K562 (cell line): ENCODE measurements at regions not wholly inside any gene's neighbourhood (a gene's known extent, or its start where the extent isn't known, plus 50 kb on each side); places are given as distances from the start of the nearest gene placed in this dataset.

Source experiments
- ATAC-seq: fragments of 200-7000 bp; cut with Tn5 transposase; 3 replicates; pipeline ENCODE4 v1.9.1; 2020; ENCODE audit warnings: moderate library complexity
- BruUV-seq: library from RNA; stranded (reverse); fragments of 400-500 nt; replicated peaks from 2 replicates; lab custom pipeline; 2021; lab: Mats Ljungman, UMichigan
- CTCF ChIA-PET: fragments of 300-600 bp; formaldehyde crosslinking; extraction: SDS; loops from one replicate; lab custom pipeline; 2021; ENCODE audit warnings: low intra/inter-chr PET ratio; lab: Yijun Ruan, JAX
- POLR2A ChIA-PET: fragments of 300-600, 350-650 bp; sonication (Branson Sonifier 250); formaldehyde crosslinking; extraction: SDS; loops from one replicate; lab custom pipeline; 2021; ENCODE audit warnings: antibody characterized with exemption, inconsistent platforms; lab: Yijun Ruan, JAX
- DNase-seq, 4 experiments: peaks; one replicate each; pipeline versions ENCODE4 v3.0.0 to v3.0.0-alpha.2; 2011 to 2018; ENCODE audit warnings: low spot score in 3 of 4, mixed read lengths in 3 of 4; ENCODE audit errors: extremely low read depth in 1 of 4
- FAIRE-seq: peaks from 2 replicates; lab custom pipeline; 2011; peaks lifted over from hg19 to GRCh38; lab: Jason Lieb, UNC
- H2AFZ ChIP-seq: 2 replicates; pipeline ENCODE4 v1.6.0; 2011; ENCODE audit warnings: low read depth, low read length, control low read depth, inconsistent platforms
- H3K27ac ChIP-seq: fragments of 200-600 bp; 3 replicates; pipeline ENCODE4 v1.8.0; 2011; ENCODE audit warnings: low read depth, mild to moderate bottlenecking, control low read depth, inconsistent platforms, low read length, moderate library complexity, mixed read lengths; ENCODE audit errors: extremely low read depth
- H3K27me3 ChIP-seq, 2 experiments: fragments of 300-600 bp in 1 of 2; 2 replicates in 1 of 2; 3 replicates in 1 of 2; pipeline versions ENCODE4 v1.6.0 to v1.8.0; 2011; ENCODE audit warnings: inconsistent platforms in 2 of 2, low read length in 2 of 2, mild to moderate bottlenecking in 1 of 2, mixed read lengths in 1 of 2, moderate library complexity in 1 of 2; ENCODE audit not compliant: control insufficient read depth in 2 of 2, insufficient read depth in 2 of 2
- H3K36me3 ChIP-seq: fragments of 300-600 bp; 3 replicates; pipeline ENCODE4 v1.8.0; 2011; ENCODE audit warnings: mild to moderate bottlenecking, low read length, inconsistent platforms; ENCODE audit not compliant: control insufficient read depth, insufficient read depth
- H3K4me1 ChIP-seq, 2 experiments: fragments of 200-600 bp in 1 of 2; replicated peaks in 1 of 2; 2 replicates in 1 of 2; 3 replicates in 1 of 2; pipeline versions ENCODE4 v1.5.1 to v1.8.0; 2011; ENCODE audit warnings: inconsistent platforms in 2 of 2, low read length in 2 of 2, mild to moderate bottlenecking in 1 of 2, mixed read lengths in 1 of 2, moderate library complexity in 1 of 2; ENCODE audit not compliant: control insufficient read depth in 2 of 2, insufficient read depth in 2 of 2
- H3K4me2 ChIP-seq: 2 replicates; pipeline ENCODE4 v1.6.1; 2011; ENCODE audit warnings: low read length, control low read depth, inconsistent platforms, mixed read lengths; ENCODE audit not compliant: insufficient read depth
- H3K4me3 ChIP-seq: fragments of 200-600 bp; sonication (generic), shearing (Covaris generic); 2 replicates; pipeline ENCODE4 v1.5.1; 2016; ENCODE audit warnings: control low read depth, inconsistent platforms
- H3K79me2 ChIP-seq: fragments of 200-600 bp; 3 replicates; pipeline ENCODE4 v1.8.0; 2011; ENCODE audit warnings: low read length, inconsistent platforms; ENCODE audit not compliant: control insufficient read depth, insufficient read depth
- H3K9ac ChIP-seq, 2 experiments: 2 replicates each; pipeline versions ENCODE4 v1.6.0 to v1.6.1; 2011; ENCODE audit warnings: low read depth in 2 of 2, low read length in 2 of 2, control low read depth in 1 of 2, inconsistent platforms in 1 of 2, mild to moderate bottlenecking in 1 of 2, mixed read lengths in 1 of 2; ENCODE audit not compliant: insufficient read depth in 1 of 2
- H3K9me1 ChIP-seq: one replicate; pipeline ENCODE4 v1.6.0; 2011; ENCODE audit warnings: inconsistent platforms, mild to moderate bottlenecking, low read length, moderate library complexity; ENCODE audit not compliant: control insufficient read depth, insufficient read depth
- H3K9me3 ChIP-seq: replicated peaks from 2 replicates; pipeline ENCODE4 v1.5.1; 2011; ENCODE audit warnings: low read depth, low read length, inconsistent platforms; ENCODE audit not compliant: control insufficient read depth, insufficient read depth
- H4K20me1 ChIP-seq: replicated peaks from 2 replicates; pipeline ENCODE4 v1.6.1; 2011; ENCODE audit warnings: low read length, inconsistent platforms, mixed read lengths; ENCODE audit not compliant: control insufficient read depth, insufficient read depth
- BCOR ChIP-seq: fragments of 450-650 bp; IDR thresholded peaks from 2 replicates; pipeline ENCODE4 v1.6.1; 2016
- CHD2 ChIP-seq: IDR thresholded peaks from 2 replicates; pipeline ENCODE4 v1.6.1; 2011; ENCODE audit warnings: low read depth, low read length
- GABPA ChIP-seq: fragments of 200-800 bp; sonication (Bioruptor generic); conservative IDR thresholded peaks from 2 replicates; pipeline ENCODE4 v1.6.1; 2016; ENCODE audit warnings: low read depth, missing genetic modification characterization, missing compliant biosample characterization
- HLTF ChIP-seq: fragments of 450-650 bp; IDR thresholded peaks from 2 replicates; pipeline ENCODE4 v1.6.1; 2016
- KAT7 ChIP-seq: sonication (generic); formaldehyde crosslinking; IDR thresholded peaks from 2 replicates; pipeline ENCODE4 v1.8.0; 2022; ENCODE audit warnings: missing genetic modification reagents, mild to moderate bottlenecking, borderline replicate concordance
- MEF2D ChIP-seq: conservative IDR thresholded peaks from 2 replicates; pipeline ENCODE4 v1.6.1; 2016; ENCODE audit warnings: low read depth, missing genetic modification characterization, missing compliant biosample characterization
- SNIP1 ChIP-seq: fragments of 450-650 bp; IDR thresholded peaks from 2 replicates; pipeline ENCODE4 v1.7.1; 2017; ENCODE audit warnings: low read depth, mild to moderate bottlenecking
- STAG1 ChIP-seq: sonication (generic); formaldehyde crosslinking; IDR thresholded peaks from 2 replicates; pipeline ENCODE4 v1.5.0; 2020; ENCODE audit warnings: missing genetic modification reagents, borderline replicate concordance
- TFE3 ChIP-seq: fragments of 450-650 bp; formaldehyde crosslinking; IDR thresholded peaks from 2 replicates; pipeline ENCODE4 v1.4.0; 2020; ENCODE audit warnings: mild to moderate bottlenecking, mixed read lengths
- THAP12 ChIP-seq: fragments of 250-450 bp; sonication (Bioruptor Pico); IDR thresholded peaks from 2 replicates; pipeline ENCODE4 v1.9.0; 2021; ENCODE audit warnings: mild to moderate bottlenecking, inconsistent platforms
- ZKSCAN3 ChIP-seq: fragments of 250-450 bp; sonication (Bioruptor Pico); IDR thresholded peaks from 2 replicates; pipeline ENCODE4 v1.4.0; 2020
- ZKSCAN8 ChIP-seq: fragments of 200-800 bp; sonication (Bioruptor generic); IDR thresholded peaks from 2 replicates; pipeline ENCODE4 v1.6.1; 2016; ENCODE audit warnings: missing genetic modification characterization, missing compliant biosample characterization
- whole genome bisulfite sequencing: fragments of 100-300 bp; shearing (Covaris generic); methylation state at CpG from one replicate; pipeline ENCODE4 v1.1.6; 2016; ENCODE audit warnings: low coverage, mixed read lengths; ENCODE audit not compliant: insufficient coverage; ENCODE audit errors: missing lambda C conversion rate; 5-methylcytosine and 5-hydroxymethylcytosine counted together
- in situ Hi-C: fragments of 300-500 bp; cut with MboI; formaldehyde crosslinking; loops from 4 replicates; pipeline ENCODE4 v1.15.0; 2018; ENCODE audit warnings: inconsistent platforms, mixed read lengths
- intact Hi-C: fragments of 100-400 bp; cut with micrococcal nuclease; formaldehyde crosslinking; loops from 2 replicates; pipeline ENCODE4 v1.14.2; 2022
- TF ChIP-seq, protein P1 (sequence below): fragments of 250-450 bp; sonication (Bioruptor Pico); IDR thresholded peaks from 2 replicates; pipeline ENCODE4 v1.8.0; 2022; ENCODE audit warnings: moderate library complexity, mild to moderate bottlenecking, inconsistent platforms
- TF ChIP-seq, protein P2 (sequence below): fragments of 450-650 bp; formaldehyde crosslinking; IDR thresholded peaks from 2 replicates; pipeline ENCODE4 v1.4.0; 2022; ENCODE audit warnings: missing genetic modification characterization

DNA sequence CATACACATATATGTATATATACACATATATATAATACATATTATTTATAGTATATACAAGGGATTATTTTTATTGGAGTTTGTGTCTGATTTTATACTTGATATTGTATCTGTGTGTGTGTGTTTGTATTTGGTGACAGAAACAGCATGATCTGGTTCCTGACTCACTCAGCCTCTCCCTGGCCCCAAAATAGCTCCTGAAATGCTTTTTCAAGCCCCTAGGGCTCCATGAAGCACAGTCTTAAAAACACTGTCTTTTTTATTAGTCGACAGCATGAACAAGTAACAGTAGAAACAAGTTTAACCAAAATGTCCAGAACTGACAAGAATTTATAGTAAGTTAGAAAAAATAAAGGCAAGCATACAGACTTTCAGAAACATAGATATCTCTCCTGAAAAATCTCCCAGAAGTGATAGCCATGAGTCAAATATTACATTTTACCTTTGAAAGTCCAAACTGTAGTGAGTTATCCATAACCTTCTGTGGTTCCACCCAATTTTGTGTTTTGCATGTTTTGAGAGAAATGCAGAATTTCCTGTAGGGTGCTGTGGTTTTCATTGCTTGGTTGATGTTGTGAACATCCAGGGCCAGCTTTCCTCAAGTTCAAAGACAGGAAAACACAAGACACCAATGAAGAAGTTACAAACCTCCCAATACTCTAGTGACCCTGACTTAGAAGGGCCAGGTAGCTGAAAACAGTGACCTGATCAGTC lies 98.5 kb upstream of the CCDC80 start:
- Histone ChIP-seq H3K27ac (no peak overlapping the region), H3K9ac (no peak overlapping the region), H2AFZ (no peak overlapping the region), H3K4me2 (no peak overlapping the region), H3K9me3 (no peaks in the 10 kb centered on the region), H4K20me1 (no peaks in the 10 kb centered on the region), H3K79me2 (no peaks in the 10 kb centered on the region), H3K4me3 (no peak overlapping the region), H3K4me1 (peaks cover 0 to 4% of the 10 kb centered on the region in 2 experiments; a peak in 1 of 5 replicates), H3K27me3 (no peaks in the 10 kb centered on the region), H3K9me1 (no peaks in the 10 kb centered on the region), H3K36me3 (no peaks in the 10 kb centered on the region)
- ChIA-PET POLR2A (no interaction called here), CTCF (no interaction called here)
- no peak for DNase-seq
- no TSS peak for BruUV-seq
- 18% methylated on average over 1 of the region's 1 CpG for WGBS
- in situ Hi-C loops = loop anchor here (10.0 to 25.0 kb wide), 2 partner anchors 95 to 548 kb away; partner anchors contain the start of gene CCDC80
- no peak for ATAC-seq
- TF ChIP-seq THAP12 (CRISPR knock-in tag) (no peak), ZKSCAN8 (CRISPR knock-in tag) (no peak), STAG1 (CRISPR knock-in tag) (no peak), HLTF (no peak), TFE3 (CRISPR knock-in tag) (no peak), MEF2D (tag) (no peak), BCOR (no peak), CHD2 (no peak), KAT7 (CRISPR knock-in tag) (no peak), GABPA (no peak), ZKSCAN3 (CRISPR knock-in tag) (no peak), SNIP1 (no peak)
- TF ChIP-seq, protein P1, sequence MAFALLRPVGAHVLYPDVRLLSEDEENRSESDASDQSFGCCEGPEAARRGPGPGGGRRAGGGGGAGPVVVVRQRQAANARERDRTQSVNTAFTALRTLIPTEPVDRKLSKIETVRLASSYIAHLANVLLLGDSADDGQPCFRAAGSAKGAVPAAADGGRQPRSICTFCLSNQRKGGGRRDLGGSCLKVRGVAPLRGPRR (CRISPR knock-in tag) = no peak
- TF ChIP-seq, protein P2, sequence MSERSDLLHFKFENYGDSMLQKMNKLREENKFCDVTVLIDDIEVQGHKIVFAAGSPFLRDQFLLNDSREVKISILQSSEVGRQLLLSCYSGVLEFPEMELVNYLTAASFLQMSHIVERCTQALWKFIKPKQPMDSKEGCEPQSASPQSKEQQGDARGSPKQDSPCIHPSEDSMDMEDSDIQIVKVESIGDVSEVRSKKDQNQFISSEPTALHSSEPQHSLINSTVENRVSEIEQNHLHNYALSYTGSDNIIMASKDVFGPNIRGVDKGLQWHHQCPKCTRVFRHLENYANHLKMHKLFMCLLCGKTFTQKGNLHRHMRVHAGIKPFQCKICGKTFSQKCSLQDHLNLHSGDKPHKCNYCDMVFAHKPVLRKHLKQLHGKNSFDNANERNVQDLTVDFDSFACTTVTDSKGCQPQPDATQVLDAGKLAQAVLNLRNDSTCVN (CRISPR knock-in tag) = no peak
- FAIRE-seq = no peak
- intact Hi-C loops = loop anchor here (10.0 kb wide), 1 partner anchor 155 kb away; no protein-coding TSS in a partner anchor
